Smooth muscle cell (in vitro differentiated cells): ENCODE measurements at regions not wholly inside any gene's neighbourhood (a gene's known extent, or its start where the extent isn't known, plus 50 kb on each side); places are given as distances from the start of the nearest gene placed in this dataset.

Experiments used
- DNase-seq: peaks from one replicate; lab custom pipeline; 2025; ENCODE audit not compliant: unreplicated experiment; lab: John Stamatoyannopoulos, UW
- H2AFZ ChIP-seq: fragments of 200-600 bp; sonication (generic); 2 replicates; pipeline ENCODE4 v1.6.0; 2016; ENCODE audit warnings: antibody characterized with exemption, low read depth, mild to moderate bottlenecking
- H3F3A ChIP-seq: fragments of 200-600 bp; sonication (generic); 2 replicates; pipeline ENCODE4 v1.6.0; 2017; ENCODE audit warnings: antibody characterized with exemption, low read depth
- H3K27ac ChIP-seq: fragments of 200-600 bp; sonication (generic); 2 replicates; pipeline ENCODE4 v1.5.1; 2016; ENCODE audit warnings: low read depth, mild to moderate bottlenecking
- H3K27me3 ChIP-seq: fragments of 200-600 bp; sonication (generic); 2 replicates; pipeline ENCODE4 v1.6.1; 2016; ENCODE audit warnings: low read depth, mild to moderate bottlenecking
- H3K36me3 ChIP-seq: fragments of 200-600 bp; sonication (generic); 2 replicates; pipeline ENCODE4 v1.5.1; 2016; ENCODE audit warnings: low read depth
- H3K4me1 ChIP-seq: fragments of 200-600 bp; sonication (generic); 2 replicates; pipeline ENCODE4 v1.5.1; 2016; ENCODE audit warnings: low read depth
- H3K4me2 ChIP-seq: fragments of 200-600 bp; sonication (generic); 2 replicates; pipeline ENCODE4 v1.6.0; 2016; ENCODE audit warnings: mild to moderate bottlenecking
- H3K4me3 ChIP-seq: fragments of 200-600 bp; sonication (generic); 2 replicates; pipeline ENCODE4 v1.5.1; 2016; ENCODE audit warnings: mild to moderate bottlenecking
- H3K79me2 ChIP-seq: fragments of 200-600 bp; sonication (generic); 2 replicates; pipeline ENCODE4 v1.6.0; 2016; ENCODE audit warnings: low read depth, mild to moderate bottlenecking
- H3K9ac ChIP-seq: fragments of 200-600 bp; sonication (generic); 2 replicates; pipeline ENCODE4 v1.6.0; 2016; ENCODE audit warnings: low read depth
- H3K9me3 ChIP-seq: fragments of 200-600 bp; sonication (generic); replicated peaks from 2 replicates; pipeline ENCODE4 v1.5.1; 2016; ENCODE audit warnings: low read depth
- H4K20me1 ChIP-seq: fragments of 200-600 bp; sonication (generic); 2 replicates; pipeline ENCODE4 v1.6.0; 2016; ENCODE audit warnings: low read depth
- CTCF ChIP-seq: fragments of 200-600 bp; sonication (generic); IDR thresholded peaks from 2 replicates; pipeline ENCODE4 v1.5.1; 2017; ENCODE audit warnings: borderline replicate concordance, mild to moderate bottlenecking, antibody characterized with exemption; ENCODE audit not compliant: insufficient read depth, poor library complexity, severe bottlenecking
- WGBS: methylation state at CpG from one replicate; pipeline ENCODE4 v1.1.7; 2016; ENCODE audit warnings: low lambda C conversion rate; 5-methylcytosine and 5-hydroxymethylcytosine counted together

- H4K20me1 ChIP-seq = no peaks in the 10 kb centered on the region
- no peaks in the 10 kb centered on the region for H3F3A ChIP-seq
- H3K4me1 ChIP-seq = peaks cover 6% of the 10 kb centered on the region
- no peaks in the 10 kb centered on the region for H3K36me3 ChIP-seq
- no peak overlapping the region for H3K9ac ChIP-seq
- WGBS = 81% methylated on average over 4 of the region's 4 CpGs
- DNase-seq = no peak
- no peaks in the 10 kb centered on the region for H3K79me2 ChIP-seq
- H3K9me3 ChIP-seq = no peaks in the 10 kb centered on the region
- no peaks in the 10 kb centered on the region for H3K27me3 ChIP-seq
- H3K27ac ChIP-seq = no peak overlapping the region
- TF ChIP-seq CTCF = no peak
- no peak overlapping the region for H3K4me3 ChIP-seq
- no peak overlapping the region for H3K4me2 ChIP-seq
- no peak overlapping the region for H2AFZ ChIP-seq
These were observed 121.7 kb upstream of the TACR1 start for GRCh38 chr2:75320898-75321598.

- H3K9me3 ChIP-seq = no peaks in the 10 kb centered on the region
- H2AFZ ChIP-seq = no peak overlapping the region
- no peak for DNase-seq
- H3K4me3 ChIP-seq = no peak overlapping the region
- H3K36me3 ChIP-seq = no peaks in the 10 kb centered on the region
- no peaks in the 10 kb centered on the region for H4K20me1 ChIP-seq
- no peak for TF ChIP-seq CTCF
- no peaks in the 10 kb centered on the region for H3K79me2 ChIP-seq
- H3F3A ChIP-seq = no peaks in the 10 kb centered on the region
- no peak overlapping the region for H3K27ac ChIP-seq
- H3K9ac ChIP-seq = no peak overlapping the region
- peaks cover 6% of the 10 kb centered on the region for H3K4me1 ChIP-seq
- no peak overlapping the region for H3K4me2 ChIP-seq
- 94% methylated on average over 2 of the region's 2 CpGs for WGBS
- H3K27me3 ChIP-seq = no peaks in the 10 kb centered on the region
These were observed 120.6 kb upstream of the TACR1 start for GRCh38 chr2:75319951-75320350.

GRCh38 chr2:75317802-75318201 is 118.5 kb upstream of the TACR1 start:
- no peak for DNase-seq
- H3K36me3 ChIP-seq = no peaks in the 10 kb centered on the region
- no peak for TF ChIP-seq CTCF
- H3K9ac ChIP-seq = no peak overlapping the region
- H3K4me1 ChIP-seq = peaks cover 6% of the 10 kb centered on the region
- no peaks in the 10 kb centered on the region for H4K20me1 ChIP-seq
- no peak overlapping the region for H2AFZ ChIP-seq
- WGBS = 97% methylated on average over 1 of the region's 1 CpG
- no peaks in the 10 kb centered on the region for H3K27me3 ChIP-seq
- no peaks in the 10 kb centered on the region for H3K9me3 ChIP-seq
- H3K79me2 ChIP-seq = no peaks in the 10 kb centered on the region
- H3K27ac ChIP-seq = no peak overlapping the region
- H3K4me2 ChIP-seq = no peak overlapping the region
- no peak overlapping the region for H3K4me3 ChIP-seq
- no peaks in the 10 kb centered on the region for H3F3A ChIP-seq

- Histone ChIP-seq H3K27me3 (no peaks in the 10 kb centered on the region), H3K4me2 (no peak overlapping the region), H3K27ac (no peak overlapping the region), H3K9ac (no peak overlapping the region), H3K9me3 (no peaks in the 10 kb centered on the region), H2AFZ (no peak overlapping the region), H3K36me3 (no peaks in the 10 kb centered on the region), H3K4me1 (peaks cover 6% of the 10 kb centered on the region), H3K79me2 (no peaks in the 10 kb centered on the region), H3F3A (no peaks in the 10 kb centered on the region), H3K4me3 (no peak overlapping the region), H4K20me1 (no peaks in the 10 kb centered on the region)
- WGBS = 76% methylated on average over 2 of the region's 2 CpGs
- no peak for TF ChIP-seq CTCF
- no peak for DNase-seq
These were observed 118.0 kb upstream of the TACR1 start for GRCh38 chr2:75317316-75317715.
